GM12872 (cell line): ENCODE measurements at regions not wholly inside any gene's neighbourhood (a gene's known extent, or its start where the extent isn't known, plus 50 kb on each side); places are given as distances from the start of the nearest gene placed in this dataset.

Source experiments
- CTCF ChIP-seq: IDR thresholded peaks from 3 replicates; pipeline ENCODE4 v1.5.1; 2011; ENCODE audit warnings: low read depth, mild to moderate bottlenecking, low read length, moderate library complexity; ENCODE audit not compliant: insufficient read depth

GRCh38 chr15:94703596-94703995 lies 472.2 kb downstream of the MCTP2 start:
- TF ChIP-seq CTCF: no peak

GRCh38 chr15:94704421-94704820 lies 473.1 kb downstream of the MCTP2 start:
- no peak for TF ChIP-seq CTCF

- no peak for TF ChIP-seq CTCF
These were observed 473.6 kb downstream of the MCTP2 start for GRCh38 chr15:94704946-94705345.

GRCh38 chr15:94709319-94709718 lies 478.0 kb downstream of the MCTP2 start:
- no peak for TF ChIP-seq CTCF

GRCh38 chr15:94722024-94722636 lies 490.8 kb downstream of the MCTP2 start:
- TF ChIP-seq CTCF: no peak

GRCh38 chr15:94723801-94724200 lies 492.4 kb downstream of the MCTP2 start:
- TF ChIP-seq CTCF: no peak

- no peak for TF ChIP-seq CTCF
These were observed 499.9 kb downstream of the MCTP2 start for GRCh38 chr15:94731286-94731685.

GRCh38 chr15:94734460-94734859 lies 503.1 kb downstream of the MCTP2 start:
- no peak for TF ChIP-seq CTCF
